CD14-positive monocyte (primary cell): ENCODE measurements at regions not wholly inside any gene's neighbourhood (a gene's known extent, or its start where the extent isn't known, plus 50 kb on each side); places are given as distances from the start of the nearest gene placed in this dataset.
A peak's percentile ranks its signal among the peaks of the same experiment; 100 is the strongest.

Experiments
- DNase-seq, 3 donors: peaks; one replicate each; pipeline ENCODE4 v3.0.0-alpha.2; 2011 to 2022
- H2AFZ ChIP-seq: 2 replicates; pipeline ENCODE4 v1.6.0; 2012; ENCODE audit warnings: mild to moderate bottlenecking, low read depth, low read length, inconsistent platforms; ENCODE audit not compliant: insufficient read depth, poor library complexity, severe bottlenecking
- H3K27ac ChIP-seq, 2 donors: 1 replicate in 1 of 2; 2 replicates in 1 of 2; pipeline ENCODE4 v1.5.1; 2012 to 2013; ENCODE audit warnings: low read length in 2 of 2, control low read depth in 1 of 2, inconsistent platforms in 1 of 2, low read depth in 1 of 2, mild to moderate bottlenecking in 1 of 2
- H3K27me3 ChIP-seq, 2 donors: one replicate each; pipeline versions ENCODE4 v1.6.0 to v1.6.1; 2011 to 2013; ENCODE audit warnings: low read length in 2 of 2; ENCODE audit not compliant: control insufficient read depth in 2 of 2, insufficient read depth in 2 of 2
- H3K36me3 ChIP-seq, 2 donors: replicated peaks in 1 of 2; 1 replicate in 1 of 2; 2 replicates in 1 of 2; pipeline versions ENCODE4 v1.5.1 to v1.6.1; 2012 to 2013; ENCODE audit warnings: low read length in 2 of 2, control low read depth in 1 of 2, inconsistent platforms in 1 of 2, mild to moderate bottlenecking in 1 of 2; ENCODE audit not compliant: insufficient read depth in 2 of 2, control insufficient read depth in 1 of 2
- H3K4me1 ChIP-seq, 2 donors: 1 replicate in 1 of 2; 2 replicates in 1 of 2; pipeline versions ENCODE4 v1.5.1 to v1.6.1; 2012 to 2013; ENCODE audit warnings: low read length in 2 of 2, control low read depth in 1 of 2, inconsistent platforms in 1 of 2, mild to moderate bottlenecking in 1 of 2, moderate library complexity in 1 of 2; ENCODE audit not compliant: insufficient read depth in 2 of 2, control insufficient read depth in 1 of 2
- H3K4me2 ChIP-seq: replicated peaks from 2 replicates; pipeline ENCODE3; 2012; ENCODE audit warnings: low read length, moderate library complexity, mild to moderate bottlenecking; ENCODE audit not compliant: poor library complexity, severe bottlenecking; ENCODE audit errors: extremely low read depth
- H3K4me3 ChIP-seq, 3 experiments: fragments of 200-600 bp in 1 of 3; sonication (generic) in 1 of 3; replicated peaks in 1 of 3; 1 replicate in 2 of 3; 2 replicates in 1 of 3; pipeline ENCODE4 v1.5.1; 2011 to 2013; ENCODE audit warnings: low read length in 3 of 3, mild to moderate bottlenecking in 3 of 3, control low read depth in 2 of 3, low read depth in 2 of 3, inconsistent platforms in 1 of 3, moderate library complexity in 1 of 3
- H3K79me2 ChIP-seq: 2 replicates; pipeline ENCODE4 v1.6.0; 2012; ENCODE audit warnings: mild to moderate bottlenecking, control low read depth, inconsistent platforms, low read length, moderate library complexity; ENCODE audit not compliant: insufficient read depth
- H3K9ac ChIP-seq: 2 replicates; pipeline ENCODE4 v1.6.0; 2017; ENCODE audit warnings: low read length, mild to moderate bottlenecking; ENCODE audit not compliant: insufficient read depth, poor library complexity, severe bottlenecking
- H3K9me3 ChIP-seq, 2 donors: replicated peaks in 1 of 2; 1 replicate in 1 of 2; 2 replicates in 1 of 2; pipeline versions ENCODE4 v1.5.1 to v1.6.1; 2012 to 2013; ENCODE audit warnings: low read length in 2 of 2, control low read depth in 1 of 2; ENCODE audit not compliant: control insufficient read depth in 1 of 2, insufficient read depth in 1 of 2
- H4K20me1 ChIP-seq: 2 replicates; pipeline ENCODE4 v1.6.0; 2012; ENCODE audit warnings: mild to moderate bottlenecking, low read length, control low read depth, moderate library complexity; ENCODE audit not compliant: insufficient read depth
- H3K27ac Mint-ChIP-seq, 7 donors: one replicate each; pipeline ENCODE4 v1.8.0; 2020; ENCODE audit warnings: mild to moderate bottlenecking in 7 of 7, mixed read lengths in 7 of 7, moderate library complexity in 6 of 7, inconsistent platforms in 2 of 7
- H3K27me3 Mint-ChIP-seq, 3 donors: one replicate each; pipeline ENCODE4 v1.8.0; 2021 to 2022; ENCODE audit warnings: low read depth in 3 of 3, mild to moderate bottlenecking in 3 of 3, mixed read lengths in 3 of 3, moderate library complexity in 3 of 3, inconsistent platforms in 1 of 3
- H3K36me3 Mint-ChIP-seq, 2 donors: one replicate each; pipeline ENCODE4 v1.8.0; 2020; ENCODE audit warnings: mixed read lengths in 2 of 2, inconsistent platforms in 1 of 2, mild to moderate bottlenecking in 1 of 2
- H3K4me1 Mint-ChIP-seq: one replicate; pipeline ENCODE4 v1.8.0; 2020; ENCODE audit warnings: mild to moderate bottlenecking, mixed read lengths
- H3K4me3 Mint-ChIP-seq, 2 donors: one replicate each; pipeline ENCODE4 v1.8.0; 2020; ENCODE audit warnings: mild to moderate bottlenecking in 2 of 2, mixed read lengths in 2 of 2, moderate library complexity in 1 of 2
- H3K9me3 Mint-ChIP-seq, 7 donors: one replicate each; pipeline ENCODE4 v1.8.0; 2020 to 2022; ENCODE audit warnings: mixed read lengths in 7 of 7, mild to moderate bottlenecking in 6 of 7, moderate library complexity in 6 of 7, inconsistent platforms in 2 of 7
- WGBS: methylation state at CpG from one replicate; pipeline ENCODE4 v1.1.5; 2013; ENCODE audit warnings: missing lambda C conversion rate; ENCODE audit not compliant: insufficient coverage; 5-methylcytosine and 5-hydroxymethylcytosine counted together
- intact Hi-C, 2 donors: fragments of 100-400 bp; cut with micrococcal nuclease; formaldehyde crosslinking; loops; one replicate each; pipeline versions ENCODE4 v1.15.0 to v1.15.1; 2023
- TF ChIP-seq, protein P1 (sequence below): fragments of 200-600 bp; IDR thresholded peaks from one replicate; pipeline ENCODE4 v1.8.0; 2022; ENCODE audit warnings: antibody characterized with exemption, mild to moderate bottlenecking

DNA sequence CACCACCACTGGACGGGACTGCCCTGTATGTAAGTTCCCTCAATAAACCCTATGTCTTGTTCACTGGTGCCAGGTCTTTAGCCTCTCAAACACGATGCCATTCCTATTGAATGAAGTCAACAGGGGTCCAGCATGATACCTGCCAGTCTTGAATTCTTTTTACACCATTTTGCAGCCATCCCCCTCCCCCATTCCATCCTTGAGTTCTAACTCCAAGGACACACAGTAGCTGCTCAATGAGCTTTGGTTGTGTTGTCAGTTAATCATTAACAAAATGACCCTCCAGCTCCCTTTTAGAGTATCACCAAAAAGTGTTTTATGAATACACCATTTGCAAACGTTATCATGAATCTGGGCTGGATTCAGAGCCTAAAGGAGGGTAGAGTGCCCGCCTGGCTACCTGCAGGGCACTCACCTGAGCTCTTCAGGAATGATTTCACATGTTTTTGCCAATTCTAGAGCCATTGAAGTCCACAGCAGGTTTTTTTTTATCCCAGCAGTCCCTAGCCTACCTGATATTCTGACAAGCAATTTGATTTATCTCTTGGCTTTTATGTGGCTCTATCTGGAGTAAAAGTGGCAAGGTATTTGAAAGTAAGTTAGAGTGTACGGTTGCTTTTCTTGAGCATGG, 271.8 kb downstream of the SMARCA2 start:
- WGBS: 89% methylated on average over 5 of the region's 5 CpGs
- Histone ChIP-seq H3K4me2 (no peak overlapping the region), H3K9ac (no peak overlapping the region), H3K27ac (no peak overlapping the region), H4K20me1 (no peaks in the 10 kb centered on the region), H3K36me3 (no peaks in the 10 kb centered on the region), H3K9me3 (no peaks in the 10 kb centered on the region), H3K4me1 (peaks cover 0 to 6% of the 10 kb centered on the region in 2 donors), H3K27me3 (no peaks in the 10 kb centered on the region), H2AFZ (no peak overlapping the region), H3K4me3 (no peak overlapping the region), H3K79me2 (no peaks in the 10 kb centered on the region)
- Mint-ChIP-seq H3K27me3 (peaks cover 0 to 11% (median 2%) of the 10 kb centered on the region in 3 donors), H3K27ac (no peak overlapping the region), H3K4me3 (no peak overlapping the region), H3K4me1 (no peaks in the 10 kb centered on the region), H3K9me3 (peaks cover 0 to 5% (median 0%) of the 10 kb centered on the region in 7 donors), H3K36me3 (no peaks in the 10 kb centered on the region)
- DNase-seq: no peak
- TF ChIP-seq, protein P1, sequence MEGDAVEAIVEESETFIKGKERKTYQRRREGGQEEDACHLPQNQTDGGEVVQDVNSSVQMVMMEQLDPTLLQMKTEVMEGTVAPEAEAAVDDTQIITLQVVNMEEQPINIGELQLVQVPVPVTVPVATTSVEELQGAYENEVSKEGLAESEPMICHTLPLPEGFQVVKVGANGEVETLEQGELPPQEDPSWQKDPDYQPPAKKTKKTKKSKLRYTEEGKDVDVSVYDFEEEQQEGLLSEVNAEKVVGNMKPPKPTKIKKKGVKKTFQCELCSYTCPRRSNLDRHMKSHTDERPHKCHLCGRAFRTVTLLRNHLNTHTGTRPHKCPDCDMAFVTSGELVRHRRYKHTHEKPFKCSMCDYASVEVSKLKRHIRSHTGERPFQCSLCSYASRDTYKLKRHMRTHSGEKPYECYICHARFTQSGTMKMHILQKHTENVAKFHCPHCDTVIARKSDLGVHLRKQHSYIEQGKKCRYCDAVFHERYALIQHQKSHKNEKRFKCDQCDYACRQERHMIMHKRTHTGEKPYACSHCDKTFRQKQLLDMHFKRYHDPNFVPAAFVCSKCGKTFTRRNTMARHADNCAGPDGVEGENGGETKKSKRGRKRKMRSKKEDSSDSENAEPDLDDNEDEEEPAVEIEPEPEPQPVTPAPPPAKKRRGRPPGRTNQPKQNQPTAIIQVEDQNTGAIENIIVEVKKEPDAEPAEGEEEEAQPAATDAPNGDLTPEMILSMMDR: no peak
- intact Hi-C loops: no loop called here

DNA sequence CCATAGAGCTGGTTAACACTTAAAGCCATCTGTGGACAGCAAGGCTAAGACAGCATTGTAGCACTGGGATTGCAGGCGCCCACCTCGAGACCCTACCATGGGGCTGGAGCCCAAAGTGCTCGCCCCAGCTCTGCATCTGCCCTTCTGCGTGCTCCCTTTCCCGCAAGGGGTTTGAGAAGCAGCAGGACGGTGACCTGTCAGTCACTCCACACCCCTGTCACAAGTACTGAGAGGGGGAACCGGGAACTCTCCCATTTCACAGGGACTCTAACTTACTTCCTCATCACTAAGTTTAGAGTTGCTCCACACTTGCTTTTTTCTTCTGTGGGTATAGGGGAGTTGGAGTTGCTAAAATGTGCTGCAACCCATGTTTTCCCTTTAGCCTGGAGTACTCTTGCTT, 273.2 kb downstream of the SMARCA2 start:
- Mint-ChIP-seq H3K27ac (no peak overlapping the region), H3K4me3 (no peak overlapping the region), H3K9me3 (peaks cover 0 to 7% (median 0%) of the 10 kb centered on the region in 7 donors), H3K4me1 (no peaks in the 10 kb centered on the region), H3K36me3 (no peaks in the 10 kb centered on the region), H3K27me3 (peaks cover 0 to 11% (median 2%) of the 10 kb centered on the region in 3 donors)
- Histone ChIP-seq H3K4me2 (no peak overlapping the region), H3K27ac (no peak overlapping the region), H3K36me3 (no peaks in the 10 kb centered on the region), H3K4me3 (no peak overlapping the region), H3K79me2 (no peaks in the 10 kb centered on the region), H2AFZ (peak overlapping the region; percentile 18), H3K27me3 (no peaks in the 10 kb centered on the region), H3K9me3 (no peaks in the 10 kb centered on the region), H4K20me1 (no peaks in the 10 kb centered on the region), H3K4me1 (peaks cover 0 to 6% of the 10 kb centered on the region in 2 donors), H3K9ac (no peak overlapping the region)
- TF ChIP-seq, protein P1: no peak
- peak in 1 of 3 donors; percentile 11 for DNase-seq
- intact Hi-C loops: no loop called here
- WGBS: 100% methylated on average over 2 of the region's 7 CpGs
